Upper lobe of right lung (tissue), 1 donor: ENCODE measurements at regions not wholly inside any gene's neighbourhood (a gene's known extent, or its start where the extent isn't known, plus 50 kb on each side); places are given as distances from the start of the nearest gene placed in this dataset.

Experiments
- ATAC-seq: fragments of 200-7000 bp; cut with Tn5 transposase; one replicate; pipeline ENCODE4 v1.9.1; 2020; ENCODE audit warnings: mild to moderate bottlenecking, moderate library complexity
- DNase-seq: peaks from one replicate; pipeline ENCODE4 v3.0.0-alpha.2; 2020
- H3K27ac ChIP-seq: fragments of 200-600 bp; one replicate; pipeline ENCODE4 v1.8.0; 2022
- H3K27me3 ChIP-seq: fragments of 200-600 bp; one replicate; pipeline ENCODE4 v1.8.0; 2022; ENCODE audit warnings: mild to moderate bottlenecking
- H3K36me3 ChIP-seq: fragments of 200-600 bp; one replicate; pipeline ENCODE4 v1.8.0; 2022
- H3K4me1 ChIP-seq: fragments of 200-600 bp; one replicate; pipeline ENCODE4 v1.8.0; 2022
- H3K4me3 ChIP-seq: fragments of 200-600 bp; one replicate; pipeline ENCODE4 v1.8.0; 2022; ENCODE audit warnings: mild to moderate bottlenecking
- H3K9me3 ChIP-seq: fragments of 200-600 bp; one replicate; pipeline ENCODE4 v1.8.0; 2022
- intact Hi-C: fragments of 100-400 bp; cut with DNase I; formaldehyde crosslinking; loops from one replicate; pipeline ENCODE4 v1.11.0; 2022
- TF ChIP-seq, protein P1 (sequence below): fragments of 200-600 bp; IDR thresholded peaks from one replicate; pipeline ENCODE4 v1.8.0; 2022; ENCODE audit warnings: antibody characterized with exemption
- donor health status: DM: no; HTN: yes; CAD: no; lungs with severe emphysema.

DNA sequence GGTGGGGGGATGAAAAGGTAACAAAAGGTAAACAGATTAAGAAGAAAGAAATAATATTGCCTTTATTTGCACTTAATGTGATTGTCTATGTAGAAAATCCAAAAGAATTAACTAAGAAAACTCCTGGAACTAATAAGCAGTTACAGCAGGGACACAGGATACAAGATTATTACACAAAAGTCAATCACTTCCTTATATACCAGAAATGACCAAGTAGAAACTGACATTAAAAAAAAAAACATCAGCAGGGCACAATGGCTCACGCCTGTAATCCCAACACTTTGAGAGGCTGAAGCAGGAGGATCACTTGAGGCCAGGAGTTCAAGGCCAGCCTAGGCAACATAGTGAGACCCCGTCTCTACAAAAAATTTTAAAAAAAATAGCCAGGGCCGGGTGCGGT lies 123.2 kb upstream of the RIPOR2 start:
- Histone ChIP-seq H3K9me3 (no peaks in the 10 kb centered on the region), H3K27me3 (no peaks in the 10 kb centered on the region), H3K4me1 (no peaks in the 10 kb centered on the region), H3K4me3 (no peak overlapping the region), H3K27ac (no peak overlapping the region), H3K36me3 (no peaks in the 10 kb centered on the region)
- intact Hi-C loops: no loop called here
- ATAC-seq (no peak), DNase-seq (no peak)
- TF ChIP-seq, protein P1, sequence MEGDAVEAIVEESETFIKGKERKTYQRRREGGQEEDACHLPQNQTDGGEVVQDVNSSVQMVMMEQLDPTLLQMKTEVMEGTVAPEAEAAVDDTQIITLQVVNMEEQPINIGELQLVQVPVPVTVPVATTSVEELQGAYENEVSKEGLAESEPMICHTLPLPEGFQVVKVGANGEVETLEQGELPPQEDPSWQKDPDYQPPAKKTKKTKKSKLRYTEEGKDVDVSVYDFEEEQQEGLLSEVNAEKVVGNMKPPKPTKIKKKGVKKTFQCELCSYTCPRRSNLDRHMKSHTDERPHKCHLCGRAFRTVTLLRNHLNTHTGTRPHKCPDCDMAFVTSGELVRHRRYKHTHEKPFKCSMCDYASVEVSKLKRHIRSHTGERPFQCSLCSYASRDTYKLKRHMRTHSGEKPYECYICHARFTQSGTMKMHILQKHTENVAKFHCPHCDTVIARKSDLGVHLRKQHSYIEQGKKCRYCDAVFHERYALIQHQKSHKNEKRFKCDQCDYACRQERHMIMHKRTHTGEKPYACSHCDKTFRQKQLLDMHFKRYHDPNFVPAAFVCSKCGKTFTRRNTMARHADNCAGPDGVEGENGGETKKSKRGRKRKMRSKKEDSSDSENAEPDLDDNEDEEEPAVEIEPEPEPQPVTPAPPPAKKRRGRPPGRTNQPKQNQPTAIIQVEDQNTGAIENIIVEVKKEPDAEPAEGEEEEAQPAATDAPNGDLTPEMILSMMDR: no peak

DNA sequence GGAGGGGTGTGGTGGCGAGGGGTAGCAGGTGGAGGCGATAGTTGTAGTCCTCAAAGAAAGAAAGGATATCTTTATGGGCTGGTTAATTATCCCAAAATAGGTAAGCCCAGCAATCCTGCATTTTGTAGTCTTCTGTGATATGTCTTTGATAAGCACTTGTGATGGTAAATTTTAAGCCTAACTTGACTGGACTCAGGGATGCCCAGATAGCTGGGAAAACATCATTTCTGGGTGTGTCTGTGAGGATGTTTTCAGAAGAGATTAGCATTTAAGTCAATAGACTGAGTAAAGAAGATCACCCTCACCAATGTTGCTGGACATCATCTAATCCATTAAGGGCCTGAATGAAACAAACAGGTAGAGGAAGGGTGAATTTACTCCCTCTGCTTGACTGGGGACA lies 124.8 kb upstream of the RIPOR2 start:
- no peaks in the 10 kb centered on the region for H3K36me3 ChIP-seq
- no peaks in the 10 kb centered on the region for H3K9me3 ChIP-seq
- TF ChIP-seq, protein P1: no peak
- H3K4me3 ChIP-seq: no peak overlapping the region
- no peak overlapping the region for H3K27ac ChIP-seq
- no peaks in the 10 kb centered on the region for H3K4me1 ChIP-seq
- H3K27me3 ChIP-seq: no peaks in the 10 kb centered on the region
- intact Hi-C loops: no loop called here
- DNase-seq (no peak), ATAC-seq (no peak)

DNA sequence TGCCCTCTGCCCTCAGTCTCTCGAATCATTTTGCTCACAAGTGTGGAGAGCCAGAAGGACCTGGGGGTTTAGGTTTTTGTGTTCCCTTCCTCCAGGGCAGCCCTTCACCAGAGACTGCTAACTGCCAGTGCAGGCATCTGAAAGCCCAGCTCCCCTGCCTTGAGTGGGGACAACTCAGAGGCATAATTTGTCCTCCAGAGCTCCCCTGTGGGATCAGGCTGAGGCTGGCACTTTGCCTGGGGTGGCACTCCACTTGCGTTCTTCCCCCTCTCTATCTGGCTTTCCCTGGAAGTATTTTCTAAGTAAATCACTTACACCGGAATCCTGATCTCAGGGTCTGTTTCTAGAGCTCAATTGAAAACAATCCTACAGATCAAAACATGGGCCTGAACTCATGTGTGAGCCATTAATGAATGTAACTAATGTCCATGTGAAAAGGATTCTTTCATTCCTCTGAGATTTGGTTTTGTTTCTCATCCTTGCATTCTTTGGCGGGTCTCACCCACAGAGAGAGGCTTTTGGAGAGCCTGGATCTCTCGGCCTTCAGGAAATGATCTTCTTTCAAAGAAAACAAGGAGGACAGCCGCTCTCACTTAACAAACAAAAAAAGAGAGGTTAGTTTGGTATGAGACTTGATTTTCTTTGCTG lies 125.7 kb upstream of the RIPOR2 start:
- intact Hi-C loops: no loop called here
- Histone ChIP-seq H3K4me1 (no peaks in the 10 kb centered on the region), H3K27ac (no peak overlapping the region), H3K9me3 (no peaks in the 10 kb centered on the region), H3K27me3 (no peaks in the 10 kb centered on the region), H3K4me3 (no peak overlapping the region), H3K36me3 (no peaks in the 10 kb centered on the region)
- TF ChIP-seq, protein P1: no peak
- DNase-seq (no peak), ATAC-seq (no peak)

DNA sequence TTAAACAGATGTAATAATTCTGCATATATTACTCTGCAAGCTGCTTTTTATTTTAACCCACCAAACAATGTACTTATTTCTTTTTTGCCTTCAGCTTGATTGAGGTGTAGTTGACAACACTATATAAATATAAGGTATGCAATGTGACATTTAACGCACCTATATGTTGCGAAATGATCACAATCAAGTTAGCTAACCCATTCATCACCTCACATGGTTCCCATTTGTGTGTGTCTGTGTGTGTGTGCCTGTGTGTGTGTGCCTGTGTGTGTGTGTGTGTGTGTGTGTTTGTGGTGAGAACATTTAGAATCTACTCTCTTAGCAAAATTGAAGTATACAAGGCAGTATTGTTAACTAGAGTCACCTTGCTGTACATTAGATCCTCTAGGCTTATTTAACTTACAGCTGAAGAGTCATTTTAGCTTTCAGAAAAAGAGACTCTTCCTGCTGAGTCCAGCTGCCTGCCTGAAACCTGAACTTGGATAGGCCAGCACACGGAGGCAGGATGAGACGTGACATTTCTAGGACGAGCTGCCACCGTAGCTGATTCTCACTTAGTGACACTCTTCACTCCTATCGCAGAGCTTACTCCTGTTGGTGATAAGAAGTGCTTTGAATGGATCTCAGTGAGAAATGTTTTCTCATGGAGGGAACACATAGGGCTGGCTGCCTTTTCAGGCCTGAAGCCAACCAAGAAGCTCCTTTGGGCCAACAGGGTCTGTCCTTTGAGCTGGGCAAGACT lies 126.5 kb upstream of the RIPOR2 start:
- H3K4me3 ChIP-seq: no peak overlapping the region
- no peaks in the 10 kb centered on the region for H3K9me3 ChIP-seq
- H3K4me1 ChIP-seq: no peaks in the 10 kb centered on the region
- no peak for ATAC-seq
- H3K36me3 ChIP-seq: no peaks in the 10 kb centered on the region
- TF ChIP-seq, protein P1: no peak
- no peak overlapping the region for H3K27ac ChIP-seq
- intact Hi-C loops: no loop called here
- H3K27me3 ChIP-seq: no peaks in the 10 kb centered on the region
- DNase-seq: no peak

DNA sequence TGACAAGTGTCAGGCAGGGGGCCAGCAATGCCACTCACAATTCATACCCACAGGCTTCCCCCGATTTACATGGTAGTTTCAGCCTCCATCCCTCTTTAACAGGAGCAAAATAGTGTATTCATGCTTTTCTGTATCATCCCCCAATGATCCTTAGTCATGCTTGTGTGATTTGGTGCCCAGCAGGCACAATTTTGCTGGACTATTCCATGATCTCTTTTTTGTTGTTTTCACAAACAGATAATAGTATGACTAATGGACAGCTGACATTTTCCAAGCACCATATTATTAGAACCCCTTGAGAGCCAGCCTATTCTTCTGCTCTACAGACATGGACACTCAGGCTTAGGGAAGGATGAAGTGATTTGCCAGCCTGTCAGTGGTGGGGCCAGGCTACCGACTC lies 128.2 kb upstream of the RIPOR2 start:
- DNase-seq (no peak), ATAC-seq (no peak)
- intact Hi-C loops: no loop called here
- H3K27ac ChIP-seq: no peak overlapping the region
- H3K4me3 ChIP-seq: no peak overlapping the region
- H3K9me3 ChIP-seq: no peaks in the 10 kb centered on the region
- TF ChIP-seq, protein P1: no peak
- H3K27me3 ChIP-seq: no peaks in the 10 kb centered on the region
- no peaks in the 10 kb centered on the region for H3K4me1 ChIP-seq
- no peaks in the 10 kb centered on the region for H3K36me3 ChIP-seq
